HG02571 (cell line): ENCODE measurements at regions not wholly inside any gene's neighbourhood (a gene's known extent, or its start where the extent isn't known, plus 50 kb on each side); places are given as distances from the start of the nearest gene placed in this dataset.
"Not testable (repeated sequence)": the region's sequence is repeated elsewhere in the genome, so short reads cannot be mapped to it uniquely, and the experiment has no call there.

Source experiments
- ATAC-seq: cut with Tn5 transposase; IDR thresholded peaks from one replicate; pipeline ENCODE4 v1.9.1; 2021; ENCODE audit warnings: mild to moderate bottlenecking, moderate library complexity; ENCODE audit not compliant: unreplicated experiment

GRCh38 chr17:5896215-5896614 lies 174.0 kb upstream of the WSCD1 start:
- ATAC-seq: no peak

- ATAC-seq: no peak
Observed at GRCh38 chr17:5897275-5897911, 172.8 kb upstream of the WSCD1 start.

- not testable (repeated sequence) for ATAC-seq
Observed at GRCh38 chr17:5897981-5898380, 172.2 kb upstream of the WSCD1 start.

GRCh38 chr17:5898406-5898805 lies 171.8 kb upstream of the WSCD1 start:
- ATAC-seq: no peak

GRCh38 chr17:5899496-5900195 lies 170.5 kb upstream of the WSCD1 start:
- no peak for ATAC-seq

GRCh38 chr17:5901731-5902130 lies 168.4 kb upstream of the WSCD1 start:
- ATAC-seq: no peak

GRCh38 chr17:5902181-5903140 lies 167.7 kb upstream of the WSCD1 start:
- ATAC-seq: no peak

GRCh38 chr17:5911919-5912318 lies 158.3 kb upstream of the WSCD1 start:
- no peak for ATAC-seq

- ATAC-seq: no peak
Observed at GRCh38 chr17:5913032-5913531, 157.1 kb upstream of the WSCD1 start.

- ATAC-seq: no peak
Observed at GRCh38 chr17:5913641-5914040, 156.5 kb upstream of the WSCD1 start.

- no peak for ATAC-seq
Observed at GRCh38 chr17:5915337-5915736, 154.8 kb upstream of the WSCD1 start.

- no peak for ATAC-seq
Observed at GRCh38 chr17:5919089-5919488, 151.1 kb upstream of the WSCD1 start.

- no peak for ATAC-seq
Observed at GRCh38 chr17:5921512-5922282, 148.5 kb upstream of the WSCD1 start.

GRCh38 chr17:5922476-5922875 lies 147.7 kb upstream of the WSCD1 start:
- ATAC-seq: no peak

GRCh38 chr17:5929721-5930120 lies 140.5 kb upstream of the WSCD1 start:
- no peak for ATAC-seq

- ATAC-seq: not testable (repeated sequence)
Observed at GRCh38 chr17:5930555-5930954, 139.6 kb upstream of the WSCD1 start.

- no peak for ATAC-seq
Observed at GRCh38 chr17:5931616-5932015, 138.6 kb upstream of the WSCD1 start.

GRCh38 chr17:5933430-5933829 lies 136.7 kb upstream of the WSCD1 start:
- no peak for ATAC-seq

- no peak for ATAC-seq
Observed at GRCh38 chr17:5941258-5941657, 128.9 kb upstream of the WSCD1 start.

GRCh38 chr17:5942687-5943086 lies 127.5 kb upstream of the WSCD1 start:
- no peak for ATAC-seq

- ATAC-seq: no peak
Observed at GRCh38 chr17:5943232-5943631, 126.9 kb upstream of the WSCD1 start.
